Activated naive CD4-positive, alpha-beta T cell treated with anti-CD3 and anti-CD28 coated beads for 36 hours (primary cell): ENCODE measurements at regions not wholly inside any gene's neighbourhood (a gene's known extent, or its start where the extent isn't known, plus 50 kb on each side); places are given as distances from the start of the nearest gene placed in this dataset.

Experiments used
- CTCF ChIA-PET: fragments of 350-600 bp; sonication (Branson Sonifier 250); formaldehyde crosslinking; loops from one replicate; lab custom pipeline; 2021; ENCODE audit warnings: antibody characterized with exemption; lab: Charles Lee
- DNase-seq: peaks from one replicate; pipeline ENCODE4 v3.0.0-alpha.2; 2020
- H3K27ac Mint-ChIP-seq: one replicate; pipeline ENCODE4 v1.8.0; 2021; ENCODE audit warnings: mild to moderate bottlenecking, mixed read lengths
- H3K27me3 Mint-ChIP-seq: one replicate; pipeline ENCODE4 v1.8.0; 2021; ENCODE audit warnings: low read depth, mixed read lengths
- H3K36me3 Mint-ChIP-seq: one replicate; pipeline ENCODE4 v1.8.0; 2021; ENCODE audit warnings: low read depth, mixed read lengths
- H3K4me1 Mint-ChIP-seq: one replicate; pipeline ENCODE4 v1.8.0; 2021; ENCODE audit warnings: low read depth, mixed read lengths
- H3K4me3 Mint-ChIP-seq: one replicate; pipeline ENCODE4 v1.8.0; 2021; ENCODE audit warnings: mild to moderate bottlenecking, moderate library complexity, mixed read lengths
- H3K9me3 Mint-ChIP-seq: one replicate; pipeline ENCODE4 v1.8.0; 2021; ENCODE audit warnings: mixed read lengths
- intact Hi-C: fragments of 100-400 bp; cut with micrococcal nuclease; formaldehyde crosslinking; loops from one replicate; pipeline ENCODE4 v1.15.1; 2023

DNA sequence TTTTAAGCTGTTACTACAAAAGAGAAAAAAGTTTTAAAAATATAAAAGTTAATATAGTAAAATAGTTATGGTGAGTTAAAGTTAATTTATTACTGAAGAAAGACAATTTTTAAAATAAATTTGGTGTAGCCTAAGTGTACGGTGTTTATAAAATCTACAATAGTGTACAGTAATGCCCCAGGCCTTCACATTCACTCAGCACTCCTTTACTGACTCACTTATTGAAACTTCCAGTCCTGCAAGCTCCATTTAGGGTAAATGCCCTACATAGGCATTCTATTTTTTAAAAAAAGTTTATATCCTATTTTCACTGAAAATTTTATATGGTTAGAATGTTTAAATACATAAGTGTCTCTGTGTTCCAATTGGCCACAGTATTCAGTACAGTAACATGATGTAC, 769.5 kb upstream of the NOVA1 start:
- H3K36me3 Mint-ChIP-seq, result no peaks in the 10 kb centered on the region
- CTCF ChIA-PET, result no interaction called here
- peaks cover 9% of the 10 kb centered on the region for H3K9me3 Mint-ChIP-seq
- no peak for DNase-seq
- intact Hi-C loops, result no loop called here
- no peak overlapping the region for H3K27ac Mint-ChIP-seq
- H3K4me3 Mint-ChIP-seq, result no peak overlapping the region
- H3K27me3 Mint-ChIP-seq, result no peaks in the 10 kb centered on the region
- H3K4me1 Mint-ChIP-seq, result no peaks in the 10 kb centered on the region

DNA sequence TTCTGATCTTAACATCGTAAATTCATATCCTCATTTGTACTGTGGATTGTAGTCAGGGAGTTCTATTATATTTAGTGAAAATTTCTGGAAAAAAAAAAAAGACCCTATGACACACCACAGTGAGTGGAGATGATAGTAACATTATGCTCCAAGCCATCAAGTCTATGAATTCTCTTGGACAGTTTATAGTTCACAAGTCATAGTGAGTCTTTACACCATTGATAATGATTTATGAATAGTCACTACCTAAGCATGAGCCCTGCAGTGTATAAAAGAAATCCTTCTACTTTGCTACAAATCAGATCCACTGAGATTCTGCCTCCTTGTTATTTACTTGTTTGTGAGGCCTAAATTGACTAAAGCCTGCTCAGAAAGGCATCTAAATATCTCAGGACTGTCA, 772.2 kb upstream of the NOVA1 start:
- no peaks in the 10 kb centered on the region for H3K4me1 Mint-ChIP-seq
- no peaks in the 10 kb centered on the region for H3K36me3 Mint-ChIP-seq

GRCh38 chr14:27370775-27371174, 772.9 kb upstream of the NOVA1 start:
- Mint-ChIP-seq H3K27ac (no peak overlapping the region), H3K4me1 (no peaks in the 10 kb centered on the region), H3K4me3 (no peak overlapping the region), H3K36me3 (no peaks in the 10 kb centered on the region), H3K9me3 (peaks cover 10% of the 10 kb centered on the region), H3K27me3 (no peaks in the 10 kb centered on the region)
- intact Hi-C loops, result no loop called here
- CTCF ChIA-PET, result interaction anchor here (0.7 kb wide), 1 partner anchor 95 kb away, joined by 3 read pairs; no protein-coding TSS in a partner anchor
- no peak for DNase-seq

More for the DNA sequence above, 772.2 kb upstream of the NOVA1 start:
- no peak for DNase-seq
- intact Hi-C loops, result no loop called here
- Mint-ChIP-seq H3K27ac (no peak overlapping the region), H3K9me3 (peaks cover 10% of the 10 kb centered on the region), H3K4me3 (no peak overlapping the region), H3K27me3 (no peaks in the 10 kb centered on the region)
- CTCF ChIA-PET, result interaction anchor here (0.7 kb wide), 1 partner anchor 96 kb away, joined by 3 read pairs; no protein-coding TSS in a partner anchor

DNA sequence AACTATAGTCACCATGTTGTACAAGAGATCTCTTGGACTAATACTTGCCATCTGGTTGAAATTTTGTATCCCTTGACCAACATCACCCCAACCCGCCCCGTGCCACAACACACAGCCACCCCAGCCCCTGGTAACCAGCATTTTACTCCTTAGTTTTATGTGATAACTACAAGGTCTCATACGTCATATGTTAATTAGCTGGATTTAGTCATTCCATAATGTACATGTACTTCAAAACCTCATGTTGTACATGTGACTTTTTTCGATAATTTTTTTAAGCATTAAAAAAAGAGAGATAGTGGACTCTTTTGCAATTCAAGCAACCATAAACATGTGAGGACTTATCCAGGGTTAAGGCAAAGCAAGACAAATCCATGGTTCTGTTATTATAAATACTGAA, 773.4 kb upstream of the NOVA1 start:
- H3K36me3 Mint-ChIP-seq, result no peaks in the 10 kb centered on the region
- H3K27me3 Mint-ChIP-seq, result no peaks in the 10 kb centered on the region
- intact Hi-C loops, result no loop called here

GRCh38 chr14:27371868-27372267, 774.0 kb upstream of the NOVA1 start:
- Mint-ChIP-seq H3K9me3 (peaks cover 7% of the 10 kb centered on the region), H3K27me3 (no peaks in the 10 kb centered on the region), H3K36me3 (no peaks in the 10 kb centered on the region), H3K4me3 (no peak overlapping the region), H3K27ac (no peak overlapping the region), H3K4me1 (no peaks in the 10 kb centered on the region)
- DNase-seq, result no peak
- intact Hi-C loops, result no loop called here
- CTCF ChIA-PET, result no interaction called here

More for the DNA sequence above, 773.4 kb upstream of the NOVA1 start:
- DNase-seq, result no peak
- Mint-ChIP-seq H3K4me1 (no peaks in the 10 kb centered on the region), H3K9me3 (peaks cover 7% of the 10 kb centered on the region), H3K4me3 (no peak overlapping the region), H3K27ac (no peak overlapping the region)
- CTCF ChIA-PET, result no interaction called here

DNA sequence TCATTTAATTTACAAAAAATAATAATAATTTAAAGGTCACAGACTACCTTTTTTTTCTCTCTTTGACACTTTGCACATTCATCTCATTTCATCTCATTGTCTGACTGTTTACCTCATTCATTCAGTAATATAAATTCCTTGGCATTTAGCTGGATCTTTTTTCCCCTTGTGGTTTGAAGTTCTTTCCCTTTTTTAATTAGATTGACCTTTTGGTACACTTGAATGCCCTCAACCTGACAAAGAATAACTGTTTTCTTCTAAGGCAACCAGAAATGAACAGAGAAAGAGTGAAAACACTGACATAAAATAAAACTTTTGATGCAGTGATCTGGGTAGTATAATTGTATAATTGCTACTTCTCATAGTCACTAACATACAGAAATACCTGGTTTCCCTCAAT, 774.9 kb upstream of the NOVA1 start:
- no peak for DNase-seq
- no peaks in the 10 kb centered on the region for H3K36me3 Mint-ChIP-seq
- H3K4me3 Mint-ChIP-seq, result no peak overlapping the region
- peaks cover 8% of the 10 kb centered on the region for H3K9me3 Mint-ChIP-seq
- H3K27me3 Mint-ChIP-seq, result no peaks in the 10 kb centered on the region
- no peaks in the 10 kb centered on the region for H3K4me1 Mint-ChIP-seq
- H3K27ac Mint-ChIP-seq, result no peak overlapping the region
- CTCF ChIA-PET, result no interaction called here
- intact Hi-C loops, result no loop called here

GRCh38 chr14:27384124-27384523, 786.3 kb upstream of the NOVA1 start:
- H3K27me3 Mint-ChIP-seq, result no peaks in the 10 kb centered on the region

DNA sequence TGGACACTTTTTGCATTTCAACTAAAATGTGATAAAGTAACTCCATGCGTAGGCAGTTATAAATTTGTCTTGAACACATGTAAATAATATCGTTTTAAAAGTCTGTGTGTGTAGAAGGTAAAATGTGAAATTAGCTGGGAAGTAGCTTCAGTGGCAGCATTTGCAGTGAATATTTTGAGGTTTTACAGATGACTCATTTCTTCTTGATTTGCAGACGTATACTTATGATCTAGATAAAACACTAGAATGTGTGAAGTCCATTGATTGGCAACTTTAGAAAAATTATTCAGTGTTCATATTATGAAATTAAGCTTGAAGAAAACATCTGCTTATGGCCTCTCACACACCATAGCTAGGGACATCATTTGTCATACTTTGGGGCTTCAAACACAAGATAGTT, 788.6 kb upstream of the NOVA1 start:
- Mint-ChIP-seq H3K27ac (no peak overlapping the region), H3K4me1 (no peaks in the 10 kb centered on the region), H3K36me3 (no peaks in the 10 kb centered on the region), H3K27me3 (no peaks in the 10 kb centered on the region), H3K9me3 (peaks cover 11% of the 10 kb centered on the region), H3K4me3 (no peak overlapping the region)
- CTCF ChIA-PET, result no interaction called here
- no peak for DNase-seq
- intact Hi-C loops, result no loop called here

More at GRCh38 chr14:27384124-27384523, 786.3 kb upstream of the NOVA1 start:
- DNase-seq, result no peak
- no peak overlapping the region for H3K4me3 Mint-ChIP-seq
- H3K4me1 Mint-ChIP-seq, result no peaks in the 10 kb centered on the region
- CTCF ChIA-PET, result no interaction called here
- intact Hi-C loops, result no loop called here
- peaks cover 8% of the 10 kb centered on the region for H3K9me3 Mint-ChIP-seq
- H3K27ac Mint-ChIP-seq, result no peak overlapping the region
- no peaks in the 10 kb centered on the region for H3K36me3 Mint-ChIP-seq

DNA sequence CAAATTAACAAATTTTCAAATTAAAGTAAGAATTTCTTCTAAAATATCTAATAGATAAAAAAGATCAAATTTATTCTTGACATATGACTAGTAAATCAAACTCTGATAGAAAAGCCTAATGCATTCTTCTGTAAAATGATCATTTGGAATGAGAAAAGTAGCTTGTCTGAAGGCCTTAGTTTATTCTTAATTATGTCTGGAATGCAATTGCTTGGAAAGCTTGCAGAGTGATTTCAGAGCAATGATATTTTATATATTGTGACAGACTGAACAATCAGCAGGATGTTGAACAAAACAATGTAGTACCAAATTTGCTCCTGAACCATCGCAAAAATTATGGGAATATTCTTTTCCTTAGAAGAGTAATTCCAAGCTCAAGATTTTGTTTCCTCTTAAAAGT, 789.6 kb upstream of the NOVA1 start:
- intact Hi-C loops, result no loop called here
- CTCF ChIA-PET, result no interaction called here
- H3K27ac Mint-ChIP-seq, result no peak overlapping the region
- no peak for DNase-seq
- H3K36me3 Mint-ChIP-seq, result no peaks in the 10 kb centered on the region
- H3K27me3 Mint-ChIP-seq, result no peaks in the 10 kb centered on the region
- no peak overlapping the region for H3K4me3 Mint-ChIP-seq
- peaks cover 11% of the 10 kb centered on the region for H3K9me3 Mint-ChIP-seq
- no peaks in the 10 kb centered on the region for H3K4me1 Mint-ChIP-seq

GRCh38 chr14:27389402-27389801, 791.6 kb upstream of the NOVA1 start:
- intact Hi-C loops, result no loop called here
- Mint-ChIP-seq H3K4me1 (no peaks in the 10 kb centered on the region), H3K27me3 (no peaks in the 10 kb centered on the region), H3K4me3 (no peak overlapping the region), H3K27ac (no peak overlapping the region), H3K36me3 (no peaks in the 10 kb centered on the region), H3K9me3 (peaks cover 12% of the 10 kb centered on the region)
- no peak for DNase-seq
- CTCF ChIA-PET, result no interaction called here

DNA sequence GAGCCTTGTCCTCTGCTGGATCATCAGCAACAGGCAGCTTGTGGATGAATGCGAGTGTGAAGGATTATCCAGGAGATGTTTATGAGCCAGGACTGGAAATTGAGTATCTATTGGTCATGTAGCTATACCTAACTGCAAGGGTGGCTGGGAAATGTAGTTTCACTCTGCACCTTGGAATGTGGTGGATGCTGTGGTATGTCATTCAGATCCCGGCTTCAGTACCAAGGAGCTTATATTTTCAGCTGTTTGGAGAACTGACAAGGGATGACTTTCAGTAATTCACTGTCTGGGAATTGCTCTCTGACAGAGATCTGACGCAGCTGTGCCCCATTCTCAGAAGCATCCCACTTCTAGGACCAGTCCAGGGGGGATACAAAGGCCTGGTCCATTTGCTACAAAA, 792.3 kb upstream of the NOVA1 start:
- no peak overlapping the region for H3K27ac Mint-ChIP-seq
- no peaks in the 10 kb centered on the region for H3K27me3 Mint-ChIP-seq
- no peaks in the 10 kb centered on the region for H3K4me1 Mint-ChIP-seq
- no peak overlapping the region for H3K4me3 Mint-ChIP-seq
- no peak for DNase-seq
- intact Hi-C loops, result no loop called here
- no peaks in the 10 kb centered on the region for H3K36me3 Mint-ChIP-seq
- CTCF ChIA-PET, result no interaction called here
- H3K9me3 Mint-ChIP-seq, result peaks cover 13% of the 10 kb centered on the region

DNA sequence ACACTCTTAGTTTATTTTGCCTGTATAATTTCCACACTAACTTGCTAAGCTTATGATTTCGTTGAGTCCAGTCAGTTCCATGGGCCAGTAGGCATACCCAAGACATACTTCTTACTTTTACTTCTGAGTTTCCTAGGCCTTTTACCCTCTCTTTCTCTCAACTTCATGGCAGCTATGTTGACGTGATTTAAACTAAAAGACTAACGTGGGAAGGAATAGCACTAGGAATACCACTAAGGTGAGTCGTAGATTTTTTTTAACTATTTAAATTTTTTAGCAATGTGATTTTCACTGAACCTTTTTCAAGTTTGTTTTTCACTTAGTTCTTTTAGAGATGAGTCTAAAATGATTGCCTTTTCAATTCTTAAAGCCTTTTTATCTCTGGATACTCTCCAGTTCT, 793.5 kb upstream of the NOVA1 start:
- CTCF ChIA-PET, result no interaction called here
- no peaks in the 10 kb centered on the region for H3K4me1 Mint-ChIP-seq
- peaks cover 15% of the 10 kb centered on the region for H3K9me3 Mint-ChIP-seq
- no peak for DNase-seq
- no peak overlapping the region for H3K27ac Mint-ChIP-seq
- intact Hi-C loops, result no loop called here
- no peaks in the 10 kb centered on the region for H3K36me3 Mint-ChIP-seq
- no peak overlapping the region for H3K4me3 Mint-ChIP-seq
- H3K27me3 Mint-ChIP-seq, result no peaks in the 10 kb centered on the region

DNA sequence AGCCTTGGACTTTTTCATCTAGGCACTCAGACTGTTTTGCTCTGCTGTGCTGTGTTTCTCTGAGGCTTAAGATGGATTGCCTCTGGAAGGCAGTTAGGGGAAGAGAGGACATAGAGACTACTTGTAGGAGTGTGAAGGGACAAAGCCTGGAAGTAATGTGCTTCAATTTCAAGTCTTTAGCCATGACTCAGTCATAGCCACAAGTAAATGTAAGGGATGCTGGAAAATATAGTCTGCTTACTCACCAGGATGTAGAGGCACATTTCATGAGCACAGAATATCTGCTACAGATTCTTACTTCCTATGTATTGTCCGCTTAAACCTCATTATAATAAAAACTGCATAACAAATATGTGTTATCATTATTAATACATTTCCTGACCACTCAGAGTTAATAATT, 794.3 kb upstream of the NOVA1 start:
- DNase-seq, result no peak
- Mint-ChIP-seq H3K4me3 (no peak overlapping the region), H3K27me3 (no peaks in the 10 kb centered on the region), H3K27ac (no peak overlapping the region), H3K36me3 (no peaks in the 10 kb centered on the region), H3K4me1 (no peaks in the 10 kb centered on the region), H3K9me3 (peaks cover 12% of the 10 kb centered on the region)
- CTCF ChIA-PET, result no interaction called here
- intact Hi-C loops, result no loop called here

- CTCF ChIA-PET, result no interaction called here
- DNase-seq, result no peak
- Mint-ChIP-seq H3K9me3 (peaks cover 11% of the 10 kb centered on the region), H3K27me3 (no peaks in the 10 kb centered on the region), H3K4me1 (no peaks in the 10 kb centered on the region), H3K4me3 (no peak overlapping the region), H3K27ac (no peak overlapping the region), H3K36me3 (no peaks in the 10 kb centered on the region)
- intact Hi-C loops, result loop anchor here (10.0 kb wide), 1 partner anchor 1955 kb away; no protein-coding TSS in a partner anchor
Observed at GRCh38 chr14:27409944-27410343, 812.1 kb upstream of the NOVA1 start.
